ENCODE measurements at regions not wholly inside any gene's neighbourhood (a gene's known extent, or its start where the extent isn't known, plus 50 kb on each side); places are given as distances from the start of the nearest gene placed in this dataset.

DNA sequence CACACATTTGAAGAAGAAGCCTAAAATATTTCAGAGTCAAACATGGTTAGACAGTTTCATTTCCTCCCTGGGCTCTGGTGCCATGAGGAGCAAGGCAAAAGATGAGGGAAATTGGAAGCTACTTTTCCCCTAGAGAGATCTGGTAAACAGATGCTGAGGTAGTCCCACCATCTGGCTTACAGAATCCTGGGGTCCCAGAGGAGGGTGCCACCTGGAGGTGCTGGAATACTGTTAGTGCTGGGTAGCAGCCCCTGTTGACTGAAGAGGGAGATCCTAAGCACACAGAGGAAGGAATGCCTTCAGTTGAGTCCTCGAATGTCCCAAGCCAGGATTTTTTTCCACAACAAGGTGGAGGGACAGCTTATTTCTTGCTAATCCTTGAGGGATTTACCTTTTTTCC lies 160.1 kb downstream of the FZD1 start:
- intact Hi-C loops (cut with micrococcal nuclease; ENCODE audit: unreplicated experiment) = no loop called here
- Histone ChIP-seq H3K4me1 (ENCODE audit: control insufficient read depth, insufficient read depth, low read length) (no peaks in the 10 kb centered on the region), H3K27ac (ENCODE audit: control insufficient read depth, insufficient read depth) (no peak overlapping the region), H4K20me1 (ENCODE audit: control insufficient read depth, insufficient read depth) (no peaks in the 10 kb centered on the region), H2AFZ (ENCODE audit: control insufficient read depth, low read depth, low read length) (no peak overlapping the region), H3K9me3 (replicated peaks; ENCODE audit: control insufficient read depth, insufficient read depth, low read length) (no peaks in the 10 kb centered on the region), H3K9ac (ENCODE audit: control insufficient read depth, insufficient read depth, low read length) (no peak overlapping the region), H3K4me3 (no peak overlapping the region), H3K79me2 (ENCODE audit: control insufficient read depth, insufficient read depth, low read length) (no peaks in the 10 kb centered on the region), H3K27me3 (replicated peaks in 1 of 2; ENCODE audit: control insufficient read depth in 2 of 2, insufficient read depth in 2 of 2, low read length in 1 of 2) (no peaks in the 10 kb centered on the region), H3K4me2 (ENCODE audit: control insufficient read depth, insufficient read depth) (no peak overlapping the region), H3K36me3 (ENCODE audit: control insufficient read depth in 2 of 2, insufficient read depth in 2 of 2, low read length in 1 of 2) (no peaks in the 10 kb centered on the region)
- no peak for FAIRE-seq
- DNase-seq (ENCODE audit: low read depth, low spot score) = no peak
- in situ Hi-C loops (cut with MboI) = no loop called here
- 0% methylated on average over 1 of the region's 1 CpG for WGBS (ENCODE audit: insufficient coverage, insufficient replicate concordance, low lambda C conversion rate, missing lambda C conversion rate)
- ChIA-PET POLR2A (no interaction called here), SMC1A (ENCODE audit: uncharacterized antibody, unreplicated experiment) (no interaction called here), RAD21 (ENCODE audit: unreplicated experiment) (no interaction called here), CTCF (no interaction called here)
- BruUV-seq (replicated peaks) = no TSS peak
- no peak for ATAC-seq
- TF ChIP-seq, protein P1, sequence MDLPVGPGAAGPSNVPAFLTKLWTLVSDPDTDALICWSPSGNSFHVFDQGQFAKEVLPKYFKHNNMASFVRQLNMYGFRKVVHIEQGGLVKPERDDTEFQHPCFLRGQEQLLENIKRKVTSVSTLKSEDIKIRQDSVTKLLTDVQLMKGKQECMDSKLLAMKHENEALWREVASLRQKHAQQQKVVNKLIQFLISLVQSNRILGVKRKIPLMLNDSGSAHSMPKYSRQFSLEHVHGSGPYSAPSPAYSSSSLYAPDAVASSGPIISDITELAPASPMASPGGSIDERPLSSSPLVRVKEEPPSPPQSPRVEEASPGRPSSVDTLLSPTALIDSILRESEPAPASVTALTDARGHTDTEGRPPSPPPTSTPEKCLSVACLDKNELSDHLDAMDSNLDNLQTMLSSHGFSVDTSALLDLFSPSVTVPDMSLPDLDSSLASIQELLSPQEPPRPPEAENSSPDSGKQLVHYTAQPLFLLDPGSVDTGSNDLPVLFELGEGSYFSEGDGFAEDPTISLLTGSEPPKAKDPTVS (IDR thresholded peaks at IDR 0.05; ENCODE audit: low read depth, low read length) = no peak
- TF ChIP-seq, protein P2, sequence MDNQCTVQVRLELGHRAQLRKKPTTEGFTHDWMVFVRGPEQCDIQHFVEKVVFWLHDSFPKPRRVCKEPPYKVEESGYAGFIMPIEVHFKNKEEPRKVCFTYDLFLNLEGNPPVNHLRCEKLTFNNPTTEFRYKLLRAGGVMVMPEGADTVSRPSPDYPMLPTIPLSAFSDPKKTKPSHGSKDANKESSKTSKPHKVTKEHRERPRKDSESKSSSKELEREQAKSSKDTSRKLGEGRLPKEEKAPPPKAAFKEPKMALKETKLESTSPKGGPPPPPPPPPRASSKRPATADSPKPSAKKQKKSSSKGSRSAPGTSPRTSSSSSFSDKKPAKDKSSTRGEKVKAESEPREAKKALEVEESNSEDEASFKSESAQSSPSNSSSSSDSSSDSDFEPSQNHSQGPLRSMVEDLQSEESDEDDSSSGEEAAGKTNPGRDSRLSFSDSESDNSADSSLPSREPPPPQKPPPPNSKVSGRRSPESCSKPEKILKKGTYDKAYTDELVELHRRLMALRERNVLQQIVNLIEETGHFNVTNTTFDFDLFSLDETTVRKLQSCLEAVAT (IDR thresholded peaks at IDR 0.05) = no peak
- no peak for TF ChIP-seq SPI1 (IDR thresholded peaks at IDR 0.05; ENCODE audit: borderline replicate concordance, insufficient read depth, low read depth, low read length)
- TF ChIP-seq ATF3 (IDR thresholded peaks at IDR 0.05; ENCODE audit: borderline replicate concordance, extremely low read depth, low read depth, low read length) = no peak
- no peak for TF ChIP-seq CREM (IDR thresholded peaks at IDR 0.05; ENCODE audit: low read depth)
- no peak for TF ChIP-seq ZNF24 (IDR thresholded peaks at IDR 0.05)
- TF ChIP-seq ZBTB33 (IDR thresholded peaks at IDR 0.05) = no peak
- no peak for TF ChIP-seq BHLHE40 (IDR thresholded peaks at IDR 0.05; ENCODE audit: borderline replicate concordance in 1 of 2, low read depth in 2 of 2, low read length in 1 of 2)
- TF ChIP-seq, protein P3, sequence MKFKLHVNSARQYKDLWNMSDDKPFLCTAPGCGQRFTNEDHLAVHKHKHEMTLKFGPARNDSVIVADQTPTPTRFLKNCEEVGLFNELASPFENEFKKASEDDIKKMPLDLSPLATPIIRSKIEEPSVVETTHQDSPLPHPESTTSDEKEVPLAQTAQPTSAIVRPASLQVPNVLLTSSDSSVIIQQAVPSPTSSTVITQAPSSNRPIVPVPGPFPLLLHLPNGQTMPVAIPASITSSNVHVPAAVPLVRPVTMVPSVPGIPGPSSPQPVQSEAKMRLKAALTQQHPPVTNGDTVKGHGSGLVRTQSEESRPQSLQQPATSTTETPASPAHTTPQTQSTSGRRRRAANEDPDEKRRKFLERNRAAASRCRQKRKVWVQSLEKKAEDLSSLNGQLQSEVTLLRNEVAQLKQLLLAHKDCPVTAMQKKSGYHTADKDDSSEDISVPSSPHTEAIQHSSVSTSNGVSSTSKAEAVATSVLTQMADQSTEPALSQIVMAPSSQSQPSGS (IDR thresholded peaks at IDR 0.05; ENCODE audit: low read length) = no peak
- no peak for TF ChIP-seq PML (IDR thresholded peaks at IDR 0.05; ENCODE audit: low read length)
- no peak for TF ChIP-seq RCOR1 (conservative IDR thresholded peaks at IDR 0.05; ENCODE audit: low read depth, low read length)
- no peak for TF ChIP-seq NFIC (IDR thresholded peaks at IDR 0.05; ENCODE audit: low read depth, low read length)
- TF ChIP-seq TCF3 (IDR thresholded peaks at IDR 0.05; ENCODE audit: borderline replicate concordance, insufficient read depth, low read depth, low read length) = no peak
- TF ChIP-seq IRF5 (IDR thresholded peaks at IDR 0.05; ENCODE audit: borderline replicate concordance) = no peak
- no peak for TF ChIP-seq BCL11A (IDR thresholded peaks at IDR 0.05; ENCODE audit: low read depth, low read length)
- no peak for TF ChIP-seq CHD4 (IDR thresholded peaks at IDR 0.05)
- TF ChIP-seq DPF2 (IDR thresholded peaks at IDR 0.05) = no peak
